HL-60 (cell line): ENCODE measurements at regions not wholly inside any gene's neighbourhood (a gene's known extent, or its start where the extent isn't known, plus 50 kb on each side); places are given as distances from the start of the nearest gene placed in this dataset.

Experiments used
- DNase-seq, 2 experiments: peaks; one replicate each; pipeline ENCODE4 v3.0.0-alpha.2; 2010 to 2020; ENCODE audit warnings: low read depth in 1 of 2, low spot score in 1 of 2
- H3K27ac ChIP-seq: fragments of 250-450 bp; sonication (Bioruptor Pico); replicated peaks from 2 replicates; pipeline ENCODE4 v1.5.1; 2020; ENCODE audit warnings: mild to moderate bottlenecking, moderate library complexity
- H3K27me3 ChIP-seq: fragments of 250-450 bp; sonication (Bioruptor Pico); 2 replicates; pipeline ENCODE4 v1.5.1; 2021; ENCODE audit warnings: mild to moderate bottlenecking, moderate library complexity; ENCODE audit not compliant: insufficient read depth, poor library complexity, severe bottlenecking
- H3K4me3 ChIP-seq: replicated peaks from 2 replicates; pipeline ENCODE4 v1.5.1; 2011; ENCODE audit warnings: mild to moderate bottlenecking, control low read depth, low read length; ENCODE audit not compliant: insufficient read depth
- CTCF ChIP-seq: IDR thresholded peaks from one replicate; pipeline ENCODE4 v1.5.1; 2011; ENCODE audit warnings: low read length, control low read depth, inconsistent platforms; ENCODE audit not compliant: insufficient read depth
- GABPA ChIP-seq: IDR thresholded peaks from 2 replicates; pipeline ENCODE4 v1.6.1; 2012; ENCODE audit warnings: low read depth
- POLR2AphosphoS5 ChIP-seq: IDR thresholded peaks from 2 replicates; pipeline ENCODE4 v1.6.1; 2012; ENCODE audit warnings: low read depth
- REST ChIP-seq: IDR thresholded peaks from 2 replicates; pipeline ENCODE4 v1.6.1; 2012; ENCODE audit warnings: low read depth; ENCODE audit not compliant: insufficient replicate concordance
- SPI1 ChIP-seq: IDR thresholded peaks from 2 replicates; pipeline ENCODE4 v1.6.1; 2012; ENCODE audit warnings: low read depth, mild to moderate bottlenecking, borderline replicate concordance

DNA sequence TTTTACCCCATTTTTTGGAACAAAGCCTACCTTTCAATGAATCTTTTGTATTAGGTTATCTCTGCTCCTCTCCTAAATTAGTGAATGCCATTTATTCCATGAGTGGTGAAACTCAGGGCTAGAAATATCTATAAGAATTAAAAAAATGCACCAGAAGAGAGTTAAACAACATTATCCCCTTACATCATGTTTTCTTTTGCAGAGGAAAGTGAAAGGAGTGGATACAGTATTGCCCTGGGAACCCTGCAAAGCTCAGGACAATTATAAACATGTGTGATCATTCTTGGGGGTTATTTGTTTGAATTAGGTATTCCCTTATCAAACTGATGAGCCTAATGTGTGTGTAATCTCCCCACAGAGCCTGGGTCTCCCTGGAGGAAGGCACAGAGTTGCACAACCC lies 559.2 kb downstream of the RNF144A start:
- TF ChIP-seq SPI1 (no peak), REST (no peak), GABPA (no peak), POLR2AphosphoS5 (no peak), CTCF (no peak)
- Histone ChIP-seq H3K27me3 (no peaks in the 10 kb centered on the region), H3K4me3 (no peak overlapping the region), H3K27ac (no peak overlapping the region)
- DNase-seq = no peak

DNA sequence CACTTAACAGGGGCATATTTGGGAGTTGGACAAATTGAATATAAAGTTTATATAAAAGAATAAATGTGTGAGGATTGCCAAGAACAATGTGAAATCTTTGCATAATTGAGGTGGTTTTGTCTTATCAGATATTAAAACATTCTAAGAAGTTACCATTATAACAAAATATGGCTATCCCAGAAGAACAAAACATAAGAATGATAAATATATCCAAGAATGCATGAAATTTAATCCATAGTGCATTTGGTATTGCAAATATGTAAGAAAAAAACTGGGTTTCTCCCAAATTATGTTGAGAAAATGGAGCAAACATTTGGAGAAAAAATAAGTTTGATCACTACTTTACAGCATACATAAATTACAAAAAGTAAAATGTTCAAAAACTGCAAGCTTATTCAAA lies 562.4 kb downstream of the RNF144A start:
- no peak for TF ChIP-seq SPI1
- TF ChIP-seq REST = no peak
- TF ChIP-seq CTCF = no peak
- TF ChIP-seq POLR2AphosphoS5 = no peak
- TF ChIP-seq GABPA = no peak
- Histone ChIP-seq H3K27ac (no peak overlapping the region), H3K27me3 (no peaks in the 10 kb centered on the region), H3K4me3 (no peak overlapping the region)
- DNase-seq = no peak

DNA sequence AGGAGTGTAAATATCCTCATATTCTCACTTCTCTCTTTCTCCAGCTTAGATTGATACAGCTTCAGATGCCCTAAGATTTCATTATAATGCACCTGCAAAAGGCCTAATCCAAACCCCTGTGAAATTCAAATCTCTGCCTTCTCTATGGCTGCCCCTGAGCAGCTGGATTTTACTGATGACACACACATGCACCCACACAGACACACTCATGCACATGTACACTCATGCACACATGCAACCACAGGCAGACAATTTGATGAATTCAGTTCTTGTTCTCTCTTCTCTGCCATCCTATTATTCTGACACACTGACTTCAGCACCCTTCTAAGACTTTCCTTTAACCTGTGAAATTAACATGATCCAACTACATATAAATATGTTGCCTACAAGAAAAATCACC lies 563.2 kb downstream of the RNF144A start:
- TF ChIP-seq GABPA (no peak), CTCF (no peak), REST (no peak), SPI1 (no peak), POLR2AphosphoS5 (no peak)
- Histone ChIP-seq H3K27ac (no peak overlapping the region), H3K4me3 (no peak overlapping the region), H3K27me3 (no peaks in the 10 kb centered on the region)
- DNase-seq = no peak
